Cardiac muscle cell (in vitro differentiated cells and primary cell): ENCODE measurements at regions not wholly inside any gene's neighbourhood (a gene's known extent, or its start where the extent isn't known, plus 50 kb on each side); places are given as distances from the start of the nearest gene placed in this dataset.

Experiments
- DNase-seq, 2 donors: peaks; one replicate each; pipeline versions ENCODE4 v3.0.0 to v3.0.0-alpha.2; 2010 to 2017; ENCODE audit warnings: low read depth in 1 of 2, low spot score in 1 of 2
- H3K27ac ChIP-seq: fragments of 200-600 bp; sonication (generic); 2 replicates; pipeline ENCODE4 v1.5.1; 2016
- H3K27me3 ChIP-seq: fragments of 200-600 bp; sonication (generic); 2 replicates; pipeline ENCODE4 v1.6.0; 2016; ENCODE audit warnings: control low read depth
- H3K36me3 ChIP-seq: fragments of 200-600 bp; sonication (generic); 2 replicates; pipeline ENCODE4 v1.5.1; 2016; ENCODE audit warnings: control low read depth
- H3K4me1 ChIP-seq: fragments of 200-600 bp; sonication (generic); 2 replicates; pipeline ENCODE4 v1.8.1; 2017; ENCODE audit warnings: low read depth, mild to moderate bottlenecking, mixed run types
- H3K4me3 ChIP-seq: fragments of 200-600 bp; sonication (generic); 2 replicates; pipeline ENCODE4 v1.5.1; 2016; ENCODE audit warnings: mild to moderate bottlenecking
- H3K9me3 ChIP-seq: fragments of 200-600 bp; sonication (generic); 2 replicates; pipeline ENCODE4 v1.5.1; 2017; ENCODE audit warnings: low read depth, mild to moderate bottlenecking, control low read depth
- CTCF ChIP-seq: IDR thresholded peaks from 2 replicates; pipeline ENCODE4 v1.5.1; 2012; ENCODE audit warnings: low read depth, mild to moderate bottlenecking, low read length

- no peak overlapping the region for H3K4me3 ChIP-seq
- DNase-seq: no peak
- H3K4me1 ChIP-seq: no peaks in the 10 kb centered on the region
- no peaks in the 10 kb centered on the region for H3K36me3 ChIP-seq
- no peak for TF ChIP-seq CTCF
- no peaks in the 10 kb centered on the region for H3K9me3 ChIP-seq
- H3K27ac ChIP-seq: no peak overlapping the region
- H3K27me3 ChIP-seq: no peaks in the 10 kb centered on the region
Measured at GRCh38 chr13:97858161-97858560, 95.3 kb upstream of the IPO5 start.

GRCh38 chr13:97866346-97866745, 87.1 kb upstream of the IPO5 start:
- no peaks in the 10 kb centered on the region for H3K9me3 ChIP-seq
- H3K4me1 ChIP-seq: no peaks in the 10 kb centered on the region
- H3K4me3 ChIP-seq: no peak overlapping the region
- no peak for TF ChIP-seq CTCF
- no peak for DNase-seq
- H3K27ac ChIP-seq: no peak overlapping the region
- H3K36me3 ChIP-seq: no peaks in the 10 kb centered on the region
- no peaks in the 10 kb centered on the region for H3K27me3 ChIP-seq

GRCh38 chr13:97866751-97867150, 86.7 kb upstream of the IPO5 start:
- no peaks in the 10 kb centered on the region for H3K9me3 ChIP-seq
- no peak overlapping the region for H3K27ac ChIP-seq
- no peaks in the 10 kb centered on the region for H3K27me3 ChIP-seq
- no peak for TF ChIP-seq CTCF
- no peaks in the 10 kb centered on the region for H3K36me3 ChIP-seq
- no peak for DNase-seq
- H3K4me1 ChIP-seq: no peaks in the 10 kb centered on the region
- H3K4me3 ChIP-seq: no peak overlapping the region

GRCh38 chr13:97873398-97873797, 80.1 kb upstream of the IPO5 start:
- Histone ChIP-seq H3K4me1 (no peaks in the 10 kb centered on the region), H3K27ac (no peak overlapping the region), H3K36me3 (no peaks in the 10 kb centered on the region), H3K4me3 (no peak overlapping the region), H3K9me3 (no peaks in the 10 kb centered on the region), H3K27me3 (no peaks in the 10 kb centered on the region)
- DNase-seq: no peak
- TF ChIP-seq CTCF: no peak

DNA sequence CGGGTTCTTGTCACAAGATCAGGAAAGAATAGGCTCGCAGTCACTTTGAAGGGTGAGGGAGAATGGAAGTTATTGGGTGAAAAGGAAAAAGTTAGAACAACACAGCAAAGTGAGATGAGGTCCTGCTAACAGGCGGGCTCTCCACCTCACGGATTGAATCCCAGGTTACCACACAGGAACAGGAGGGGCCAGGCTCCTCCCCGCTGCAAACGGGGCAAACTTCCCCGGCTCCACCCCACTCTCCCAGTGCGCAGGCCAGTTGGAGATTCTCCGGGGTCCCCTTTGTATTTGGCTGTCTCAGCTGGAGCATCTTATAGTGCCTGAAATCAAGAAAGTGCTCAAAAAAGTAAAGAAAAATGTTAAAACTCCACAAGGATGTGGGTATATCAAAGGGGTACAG, 78.3 kb upstream of the IPO5 start:
- Histone ChIP-seq H3K9me3 (no peaks in the 10 kb centered on the region), H3K27me3 (no peaks in the 10 kb centered on the region), H3K27ac (no peak overlapping the region), H3K4me3 (no peak overlapping the region), H3K36me3 (no peaks in the 10 kb centered on the region), H3K4me1 (no peaks in the 10 kb centered on the region)
- TF ChIP-seq CTCF: no peak
- DNase-seq: no peak

DNA sequence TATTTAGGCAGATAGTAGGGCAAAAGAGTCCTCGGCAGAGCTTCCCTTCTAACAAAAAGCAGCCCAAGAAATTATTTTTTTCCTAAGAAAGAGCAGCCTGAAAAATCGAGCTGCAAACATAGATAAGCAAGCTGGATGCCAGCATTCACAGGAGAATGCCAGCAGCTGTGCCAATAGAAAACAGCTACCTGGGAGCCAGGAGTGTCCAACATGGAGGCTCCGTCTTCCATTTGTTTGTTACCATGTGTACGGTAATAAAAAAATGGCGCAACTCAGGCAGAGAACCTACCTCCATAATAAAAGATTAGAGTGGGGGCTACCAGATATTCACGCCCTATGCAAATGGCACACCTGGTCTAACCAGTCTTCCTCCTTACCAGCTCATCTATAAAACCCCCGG, 77.6 kb upstream of the IPO5 start:
- Histone ChIP-seq H3K27ac (no peak overlapping the region), H3K4me3 (no peak overlapping the region), H3K9me3 (no peaks in the 10 kb centered on the region), H3K4me1 (no peaks in the 10 kb centered on the region), H3K36me3 (no peaks in the 10 kb centered on the region), H3K27me3 (no peaks in the 10 kb centered on the region)
- no peak for TF ChIP-seq CTCF
- no peak for DNase-seq
